ENCODE measurements at regions not wholly inside any gene's neighbourhood (a gene's known extent, or its start where the extent isn't known, plus 50 kb on each side); places are given as distances from the start of the nearest gene placed in this dataset.
"Not testable (repeated sequence)": the region's sequence is repeated elsewhere in the genome, so short reads cannot be mapped to it uniquely, and the experiment has no call there.

DNA sequence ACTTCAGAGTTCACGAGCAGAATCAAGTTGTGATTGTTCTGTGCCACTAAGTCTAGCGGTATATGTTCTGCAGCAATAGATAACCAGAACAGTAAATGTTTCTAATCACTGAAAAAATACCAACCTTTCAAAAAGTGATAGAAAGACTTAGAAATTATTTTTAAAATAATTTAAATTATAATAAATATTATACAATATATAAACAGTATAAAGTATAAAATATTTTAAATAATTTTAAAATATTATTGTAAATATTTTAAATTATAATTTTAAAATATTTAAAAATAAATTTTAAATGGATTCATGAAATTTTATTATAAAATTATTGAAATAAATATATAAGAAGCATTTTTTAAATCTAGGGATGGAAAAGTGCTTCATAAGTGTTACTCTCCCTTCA lies 126.3 kb upstream of the ID2 start:
- no peak for TF ChIP-seq CTCF (IDR thresholded peaks at IDR 0.05; ENCODE audit: low read depth, low read length)
- H3K4me3 ChIP-seq = no peak overlapping the region
- H3K27me3 ChIP-seq = no peaks in the 10 kb centered on the region
- no peaks in the 10 kb centered on the region for H3K9me3 ChIP-seq (ENCODE audit: low read depth)
- H3K36me3 ChIP-seq = no peaks in the 10 kb centered on the region
- no peak for DNase-seq (ENCODE audit: low read depth in 1 of 2, low spot score in 1 of 2)
- H3K4me1 ChIP-seq (ENCODE audit: low read depth) = no peaks in the 10 kb centered on the region
- no peak overlapping the region for H3K27ac ChIP-seq

GRCh38 chr2:8558096-8558495 lies 123.8 kb upstream of the ID2 start:
- no peak for DNase-seq (ENCODE audit: low read depth in 1 of 2, low spot score in 1 of 2)
- H3K4me3 ChIP-seq = no peak overlapping the region
- no peaks in the 10 kb centered on the region for H3K4me1 ChIP-seq (ENCODE audit: low read depth)
- H3K27me3 ChIP-seq = no peaks in the 10 kb centered on the region
- no peaks in the 10 kb centered on the region for H3K9me3 ChIP-seq (ENCODE audit: low read depth)
- no peak for TF ChIP-seq CTCF (IDR thresholded peaks at IDR 0.05; ENCODE audit: low read depth, low read length)
- H3K36me3 ChIP-seq = no peaks in the 10 kb centered on the region
- no peak overlapping the region for H3K27ac ChIP-seq

GRCh38 chr2:8558956-8559355 lies 122.9 kb upstream of the ID2 start:
- no peaks in the 10 kb centered on the region for H3K27me3 ChIP-seq
- no peak for TF ChIP-seq CTCF (IDR thresholded peaks at IDR 0.05; ENCODE audit: low read depth, low read length)
- H3K27ac ChIP-seq = no peak overlapping the region
- no peaks in the 10 kb centered on the region for H3K36me3 ChIP-seq
- no peaks in the 10 kb centered on the region for H3K4me1 ChIP-seq (ENCODE audit: low read depth)
- H3K4me3 ChIP-seq = no peak overlapping the region
- DNase-seq (ENCODE audit: low read depth in 1 of 2, low spot score in 1 of 2) = no peak
- no peaks in the 10 kb centered on the region for H3K9me3 ChIP-seq (ENCODE audit: low read depth)

- Histone ChIP-seq H3K27me3 (no peaks in the 10 kb centered on the region), H3K4me1 (ENCODE audit: low read depth) (no peaks in the 10 kb centered on the region), H3K4me3 (no peak overlapping the region), H3K9me3 (ENCODE audit: low read depth) (no peaks in the 10 kb centered on the region), H3K27ac (no peak overlapping the region), H3K36me3 (no peaks in the 10 kb centered on the region)
- no peak for DNase-seq (ENCODE audit: low read depth in 1 of 2, low spot score in 1 of 2)
- no peak for TF ChIP-seq CTCF (IDR thresholded peaks at IDR 0.05; ENCODE audit: low read depth, low read length)
These were observed 122.1 kb upstream of the ID2 start for GRCh38 chr2:8559805-8560204.

DNA sequence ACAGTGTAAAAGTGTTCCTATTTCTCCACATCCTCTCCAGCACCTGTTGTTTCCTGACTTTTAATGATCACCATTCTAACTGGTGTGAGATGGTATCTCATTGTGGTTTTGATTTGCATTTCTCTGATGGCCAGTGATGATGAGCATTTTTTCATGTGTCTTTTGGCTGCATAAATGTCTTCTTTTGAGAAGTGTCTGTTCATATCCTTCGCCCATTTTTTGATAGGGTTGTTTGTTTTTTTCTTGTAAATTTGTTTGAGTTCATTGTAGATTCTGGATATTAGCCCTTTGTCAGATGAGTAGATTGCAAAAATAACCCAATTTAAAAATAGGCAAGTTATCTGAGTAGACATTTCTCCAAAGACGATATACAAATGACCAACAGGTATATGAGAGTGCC lies 120.2 kb upstream of the ID2 start:
- H3K36me3 ChIP-seq; H3K4me3 ChIP-seq; DNase-seq (ENCODE audit: low read depth in 1 of 2, low spot score in 1 of 2): not testable (repeated sequence)

DNA sequence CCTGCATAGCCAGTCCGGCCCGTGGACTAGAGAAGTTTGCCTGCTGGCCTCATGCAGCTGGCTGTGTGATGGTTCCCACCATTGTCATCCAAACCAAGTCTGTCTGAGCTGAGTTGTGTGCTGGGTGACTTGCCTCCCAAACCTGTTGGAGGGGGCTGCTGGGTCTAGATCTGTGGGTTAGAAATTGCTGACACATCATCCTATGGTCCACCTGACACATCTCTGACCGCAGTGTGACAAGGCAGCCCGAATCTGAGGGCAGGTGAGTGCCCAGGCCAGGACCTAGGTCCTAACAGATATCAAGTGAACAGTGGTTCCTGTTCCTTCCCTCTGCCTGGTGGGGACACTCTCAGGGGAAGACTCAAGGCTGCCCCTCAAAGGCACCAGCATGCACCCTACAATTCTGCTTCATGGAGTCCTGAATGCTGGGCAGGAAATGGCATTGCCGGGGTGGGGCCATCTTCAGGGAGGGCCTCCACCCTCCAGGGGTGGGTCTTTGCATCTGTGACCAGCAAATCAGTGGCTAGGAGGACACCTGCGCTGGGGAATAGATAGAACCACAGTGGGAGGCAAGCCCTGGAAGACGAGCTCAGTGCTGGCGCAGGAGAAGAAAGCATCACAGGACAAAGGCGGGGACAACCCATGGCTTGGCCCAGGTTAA lies 117.9 kb upstream of the ID2 start:
- Histone ChIP-seq H3K9me3 (ENCODE audit: low read depth) (no peaks in the 10 kb centered on the region), H3K27me3 (no peaks in the 10 kb centered on the region), H3K27ac (no peak overlapping the region), H3K4me3 (no peak overlapping the region), H3K36me3 (no peaks in the 10 kb centered on the region), H3K4me1 (ENCODE audit: low read depth) (peaks cover 4% of the 10 kb centered on the region)
- DNase-seq (ENCODE audit: low read depth in 1 of 2, low spot score in 1 of 2) = no peak
- TF ChIP-seq CTCF (IDR thresholded peaks at IDR 0.05; ENCODE audit: low read depth, low read length) = no peak

More for the DNA sequence above, 120.2 kb upstream of the ID2 start:
- not testable (repeated sequence) for H3K27me3 ChIP-seq; H3K4me1 ChIP-seq (ENCODE audit: low read depth); H3K9me3 ChIP-seq (ENCODE audit: low read depth); H3K27ac ChIP-seq
